ENCODE measurements at regions not wholly inside any gene's neighbourhood (a gene's known extent, or its start where the extent isn't known, plus 50 kb on each side); places are given as distances from the start of the nearest gene placed in this dataset.

- CTCF ChIA-PET = no interaction called here
- no TSS peak for BruUV-seq (replicated peaks)
Observed at GRCh38 chr20:11791316-11791715, 126.4 kb upstream of the BTBD3 start.

More at GRCh38 chr20:11791316-11791715, 126.4 kb upstream of the BTBD3 start:
- H3K27ac ChIP-seq (ENCODE audit: low read depth, low read length) = no peak overlapping the region
- ChIA-PET RAD21 (ENCODE audit: low non-redundant PET in 1 of 2, low total read pairs in 2 of 2, uncharacterized antibody in 2 of 2, unreplicated experiment in 2 of 2) (no interaction called here), POLR2A (no interaction called here)
- no peaks in the 10 kb centered on the region for H3K36me3 ChIP-seq (ENCODE audit: control insufficient read depth in 1 of 2, insufficient read depth in 2 of 2, low read length in 2 of 2)
- H3K79me2 ChIP-seq (ENCODE audit: insufficient read depth, low read length) = no peaks in the 10 kb centered on the region
- H3K9ac ChIP-seq (ENCODE audit: low read length) = no peak overlapping the region
- intact Hi-C loops (cut with micrococcal nuclease) = no loop called here
- no peak overlapping the region for H3K4me2 ChIP-seq (ENCODE audit: low read length)
- DNase-seq (ENCODE audit: low read depth, low spot score) (no peak), ATAC-seq (no peak)
- no peaks in the 10 kb centered on the region for H4K20me1 ChIP-seq (ENCODE audit: insufficient read depth)
- no peaks in the 10 kb centered on the region for H3K9me2 ChIP-seq (ENCODE audit: insufficient read depth)
- no peak overlapping the region for H3K4me3 ChIP-seq (replicated peaks in 1 of 2; ENCODE audit: low read depth in 1 of 2, low read length in 2 of 2)
- no peak for TF ChIP-seq JUND (IDR thresholded peaks at IDR 0.05)
- no peak for TF ChIP-seq MAX (IDR thresholded peaks at IDR 0.05)
- TF ChIP-seq ZNF274 (IDR thresholded peaks at IDR 0.05; ENCODE audit: low read depth, low read length) = no peak
- no peak for TF ChIP-seq POLR2AphosphoS5 (IDR thresholded peaks at IDR 0.05; ENCODE audit: low read depth, low read length)
- TF ChIP-seq SIN3A (IDR thresholded peaks at IDR 0.05; ENCODE audit: low read depth) = no peak
- no peak for TF ChIP-seq EZH2phosphoT487 (IDR thresholded peaks at IDR 0.05; ENCODE audit: borderline replicate concordance)
- no peak for TF ChIP-seq CBX3 (IDR thresholded peaks at IDR 0.05; ENCODE audit: low read depth)
- no peak for TF ChIP-seq YY1 (IDR thresholded peaks at IDR 0.05; ENCODE audit: extremely low read depth, insufficient replicate concordance, low read depth, low read length)
- TF ChIP-seq FOSL1 (IDR thresholded peaks at IDR 0.05; ENCODE audit: low read depth) = no peak
- no peak for TF ChIP-seq ZBTB33 (IDR thresholded peaks at IDR 0.05; ENCODE audit: extremely low read depth, insufficient replicate concordance, low read length)
- no peak for TF ChIP-seq ELF1 (IDR thresholded peaks at IDR 0.05; ENCODE audit: borderline replicate concordance, low read depth)
- no peak for TF ChIP-seq SP1 (IDR thresholded peaks at IDR 0.05; ENCODE audit: low read depth)
- TF ChIP-seq RAD21 (IDR thresholded peaks at IDR 0.05; ENCODE audit: low read depth) = no peak
- TF ChIP-seq, protein P1, sequence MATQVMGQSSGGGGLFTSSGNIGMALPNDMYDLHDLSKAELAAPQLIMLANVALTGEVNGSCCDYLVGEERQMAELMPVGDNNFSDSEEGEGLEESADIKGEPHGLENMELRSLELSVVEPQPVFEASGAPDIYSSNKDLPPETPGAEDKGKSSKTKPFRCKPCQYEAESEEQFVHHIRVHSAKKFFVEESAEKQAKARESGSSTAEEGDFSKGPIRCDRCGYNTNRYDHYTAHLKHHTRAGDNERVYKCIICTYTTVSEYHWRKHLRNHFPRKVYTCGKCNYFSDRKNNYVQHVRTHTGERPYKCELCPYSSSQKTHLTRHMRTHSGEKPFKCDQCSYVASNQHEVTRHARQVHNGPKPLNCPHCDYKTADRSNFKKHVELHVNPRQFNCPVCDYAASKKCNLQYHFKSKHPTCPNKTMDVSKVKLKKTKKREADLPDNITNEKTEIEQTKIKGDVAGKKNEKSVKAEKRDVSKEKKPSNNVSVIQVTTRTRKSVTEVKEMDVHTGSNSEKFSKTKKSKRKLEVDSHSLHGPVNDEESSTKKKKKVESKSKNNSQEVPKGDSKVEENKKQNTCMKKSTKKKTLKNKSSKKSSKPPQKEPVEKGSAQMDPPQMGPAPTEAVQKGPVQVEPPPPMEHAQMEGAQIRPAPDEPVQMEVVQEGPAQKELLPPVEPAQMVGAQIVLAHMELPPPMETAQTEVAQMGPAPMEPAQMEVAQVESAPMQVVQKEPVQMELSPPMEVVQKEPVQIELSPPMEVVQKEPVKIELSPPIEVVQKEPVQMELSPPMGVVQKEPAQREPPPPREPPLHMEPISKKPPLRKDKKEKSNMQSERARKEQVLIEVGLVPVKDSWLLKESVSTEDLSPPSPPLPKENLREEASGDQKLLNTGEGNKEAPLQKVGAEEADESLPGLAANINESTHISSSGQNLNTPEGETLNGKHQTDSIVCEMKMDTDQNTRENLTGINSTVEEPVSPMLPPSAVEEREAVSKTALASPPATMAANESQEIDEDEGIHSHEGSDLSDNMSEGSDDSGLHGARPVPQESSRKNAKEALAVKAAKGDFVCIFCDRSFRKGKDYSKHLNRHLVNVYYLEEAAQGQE (IDR thresholded peaks at IDR 0.05; ENCODE audit: low read depth) = no peak
- TF ChIP-seq EZH2 (IDR thresholded peaks at IDR 0.05) = no peak
- no peak overlapping the region for H2AFZ ChIP-seq (ENCODE audit: low read depth, low read length, poor library complexity, severe bottlenecking)
- no peaks in the 10 kb centered on the region for H3K4me1 ChIP-seq (ENCODE audit: control insufficient read depth in 1 of 2, insufficient read depth in 2 of 2, low read length in 2 of 2)
- no peaks in the 10 kb centered on the region for H3K27me3 ChIP-seq (ENCODE audit: insufficient read depth, low read length)
- H3K9me3 ChIP-seq (ENCODE audit: control insufficient read depth in 1 of 2, insufficient read depth in 1 of 2, low read depth in 1 of 2, low read length in 2 of 2) = no peaks in the 10 kb centered on the region
